ENCODE measurements at regions not wholly inside any gene's neighbourhood (a gene's known extent, or its start where the extent isn't known, plus 50 kb on each side); places are given as distances from the start of the nearest gene placed in this dataset.

DNA sequence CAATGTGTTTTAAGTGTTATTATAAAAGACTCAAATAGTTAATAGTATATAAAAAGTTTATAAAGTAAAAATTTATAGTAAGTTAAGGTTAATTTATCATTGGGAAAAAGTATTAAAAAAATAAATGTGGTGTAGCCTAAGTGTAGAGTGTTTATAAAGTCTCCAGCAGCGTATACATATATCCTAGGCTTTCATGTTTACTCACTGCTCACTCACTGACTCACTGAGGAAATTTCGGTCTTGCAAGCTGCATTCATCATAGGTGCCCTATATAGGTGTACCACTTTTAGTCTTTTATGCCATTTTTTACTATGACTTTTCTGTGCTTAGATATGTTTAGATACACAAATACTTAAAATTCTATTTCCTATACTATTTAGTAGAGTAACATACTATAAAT, 866.0 kb downstream of the CBLN2 start:
- no peak for TF ChIP-seq CTCF (IDR thresholded peaks at IDR 0.05)
- TF ChIP-seq POLR2A (IDR thresholded peaks at IDR 0.05): no peak
